HK-2 (cell line): ENCODE measurements at regions not wholly inside any gene's neighbourhood (a gene's known extent, or its start where the extent isn't known, plus 50 kb on each side); places are given as distances from the start of the nearest gene placed in this dataset.

Experiments used
- DNase-seq: peaks from one replicate; pipeline ENCODE4 v3.0.0-alpha.2; 2018; ENCODE audit not compliant: unreplicated experiment

DNA sequence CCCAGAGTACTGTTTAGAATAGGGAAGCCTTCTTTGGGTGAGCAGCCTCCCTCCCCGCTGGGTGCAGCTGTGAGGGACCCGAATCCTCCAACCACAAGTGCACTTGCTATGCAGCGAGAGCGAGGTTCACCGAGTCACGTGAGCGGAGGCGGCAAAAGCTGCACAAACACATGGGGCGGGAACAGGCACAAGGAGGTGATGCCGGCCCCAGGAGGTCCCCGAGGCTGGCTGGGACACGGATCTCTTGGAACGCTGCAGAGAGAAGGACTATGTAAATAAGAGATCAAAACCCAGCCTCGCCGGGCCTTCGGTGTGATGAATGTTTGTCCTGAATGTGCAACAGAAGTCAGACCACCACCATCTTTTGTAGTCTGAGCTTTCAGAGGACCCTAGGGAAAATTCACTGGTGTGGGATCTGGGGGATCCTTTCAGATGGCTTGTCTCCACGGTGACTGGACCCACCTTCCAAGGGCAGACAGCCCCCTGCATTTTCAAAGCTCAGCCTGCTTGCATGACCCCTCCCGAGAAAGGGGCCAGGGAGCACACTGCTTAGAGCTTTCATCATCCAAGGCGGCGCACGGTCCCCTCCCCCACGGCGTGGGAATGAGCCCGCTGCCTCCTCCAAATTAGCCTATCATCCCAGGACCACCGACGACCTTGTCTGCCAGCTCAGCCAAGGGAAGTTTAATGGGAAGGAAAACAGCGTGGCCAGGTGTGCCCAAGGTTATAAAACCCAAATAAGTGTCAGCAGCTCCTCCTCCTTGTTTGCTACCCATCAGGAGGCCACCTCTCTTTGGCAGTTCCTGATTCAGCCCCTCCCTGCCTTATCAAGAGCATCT, 327.7 kb downstream of the CXCL12 start:
- DNase-seq: no peak

DNA sequence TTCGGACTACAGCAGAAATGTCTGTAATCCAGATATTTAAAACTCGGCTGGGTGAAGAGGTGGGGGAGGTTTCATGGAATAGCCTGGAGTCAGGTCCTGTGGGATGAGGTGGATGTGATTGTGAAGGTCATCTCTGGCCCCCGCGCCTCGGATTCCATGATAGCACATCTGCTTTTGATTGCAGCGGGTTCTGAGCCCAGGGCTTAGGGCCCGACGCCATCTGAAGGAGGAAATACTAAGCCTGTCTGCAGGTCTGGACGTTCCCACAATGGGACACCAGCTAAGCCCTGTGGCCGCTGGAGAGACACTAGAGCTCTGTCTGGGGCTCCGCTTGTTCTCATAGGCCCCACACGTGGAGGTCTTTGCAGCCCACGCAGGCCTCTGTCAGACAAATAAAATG, 328.7 kb downstream of the CXCL12 start:
- DNase-seq: no peak

DNA sequence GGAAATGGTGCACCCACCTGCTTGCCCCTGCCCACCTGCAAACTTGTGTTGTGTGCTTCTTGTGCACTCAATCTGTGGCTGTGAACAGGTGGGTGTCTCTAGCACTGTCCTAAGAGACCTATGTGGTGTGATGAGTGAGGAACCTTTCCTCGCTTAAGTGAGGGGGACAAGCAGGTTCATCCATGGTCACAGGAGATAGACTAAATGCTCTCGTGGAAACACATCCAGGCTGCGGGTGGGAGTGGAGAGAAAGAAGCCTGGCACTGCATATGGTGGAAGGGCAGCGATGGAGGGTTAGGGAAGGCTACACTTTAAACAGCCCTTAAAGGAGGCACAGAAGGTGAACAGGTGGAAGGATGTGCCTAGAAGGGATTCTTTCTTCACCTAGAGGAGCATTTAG, 330.9 kb downstream of the CXCL12 start:
- DNase-seq: no peak

DNA sequence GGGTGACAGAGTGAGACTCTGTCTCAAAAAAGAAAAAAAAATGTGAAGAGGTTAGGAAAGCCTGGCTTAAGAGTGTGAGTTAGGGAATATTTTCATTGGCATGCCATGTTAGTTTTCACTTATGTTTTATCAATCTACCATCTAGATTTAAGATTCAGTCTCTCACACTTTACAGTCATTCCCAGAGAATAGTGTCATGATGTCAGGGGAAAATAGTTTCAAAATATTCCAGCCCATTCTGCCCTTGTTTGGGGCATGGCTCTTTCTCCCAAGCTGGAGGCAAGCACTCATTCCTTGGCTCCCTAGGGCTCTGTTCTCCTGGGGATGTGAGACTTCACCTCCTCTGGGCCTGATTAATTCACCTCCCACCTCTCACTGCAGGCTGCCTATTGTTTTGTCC, 331.5 kb downstream of the CXCL12 start:
- DNase-seq: no peak

DNA sequence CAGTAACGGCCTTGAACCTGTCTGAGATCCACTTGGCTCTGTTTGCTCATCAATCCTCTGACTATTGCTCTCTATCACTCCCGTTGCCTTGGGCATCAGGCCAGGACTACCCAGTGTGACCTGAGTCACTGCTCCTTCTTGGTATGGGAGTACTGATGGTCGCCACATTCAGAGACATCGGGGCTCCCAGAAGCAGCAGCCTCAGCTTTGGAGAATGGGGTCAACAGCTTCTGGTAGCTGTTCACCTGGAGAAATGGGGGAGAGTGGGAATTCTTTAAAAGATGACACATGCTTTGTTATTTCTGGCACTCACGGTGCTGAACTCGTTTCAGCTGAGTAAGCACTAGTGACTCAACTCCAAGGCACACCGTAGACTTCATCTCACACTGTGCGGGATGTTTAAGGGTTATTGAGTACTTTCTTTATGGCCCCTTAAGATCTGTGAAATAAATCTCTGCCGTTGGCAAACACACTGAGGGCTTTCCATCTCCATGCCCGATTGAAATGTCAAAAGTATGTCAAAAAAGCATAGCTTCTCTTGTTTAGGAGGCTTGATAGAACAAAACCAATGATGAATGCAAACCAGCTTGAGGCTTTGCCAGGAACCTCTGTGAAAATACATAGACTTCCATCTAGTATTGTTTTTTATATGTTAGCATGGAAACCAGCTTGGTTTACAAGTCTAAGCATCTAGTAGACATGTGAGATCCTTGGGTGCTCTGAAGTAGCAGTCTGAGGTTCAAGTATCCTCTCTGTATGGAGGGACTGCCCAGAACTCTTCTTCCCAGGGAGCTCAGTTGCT, 333.1 kb downstream of the CXCL12 start:
- DNase-seq: peak; percentile 65

DNA sequence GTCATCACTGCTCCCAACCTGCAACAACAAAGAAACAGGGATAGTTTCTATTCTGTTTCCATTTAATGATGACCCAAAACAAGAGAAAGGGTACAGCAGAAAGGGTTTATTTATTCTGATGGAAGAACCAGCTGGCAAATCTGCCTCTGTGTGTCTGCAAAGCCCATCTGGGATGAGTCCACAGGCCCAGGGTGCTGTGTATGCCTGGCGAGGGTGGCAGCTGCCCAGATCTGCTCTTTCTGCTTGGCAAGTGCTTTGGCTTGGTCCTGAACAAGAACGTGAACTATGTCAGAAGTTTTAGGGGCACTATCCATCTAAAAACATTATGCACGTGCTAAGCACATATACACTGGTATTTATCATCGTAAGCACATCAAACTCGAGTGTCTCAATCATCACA, 333.8 kb downstream of the CXCL12 start:
- no peak for DNase-seq

DNA sequence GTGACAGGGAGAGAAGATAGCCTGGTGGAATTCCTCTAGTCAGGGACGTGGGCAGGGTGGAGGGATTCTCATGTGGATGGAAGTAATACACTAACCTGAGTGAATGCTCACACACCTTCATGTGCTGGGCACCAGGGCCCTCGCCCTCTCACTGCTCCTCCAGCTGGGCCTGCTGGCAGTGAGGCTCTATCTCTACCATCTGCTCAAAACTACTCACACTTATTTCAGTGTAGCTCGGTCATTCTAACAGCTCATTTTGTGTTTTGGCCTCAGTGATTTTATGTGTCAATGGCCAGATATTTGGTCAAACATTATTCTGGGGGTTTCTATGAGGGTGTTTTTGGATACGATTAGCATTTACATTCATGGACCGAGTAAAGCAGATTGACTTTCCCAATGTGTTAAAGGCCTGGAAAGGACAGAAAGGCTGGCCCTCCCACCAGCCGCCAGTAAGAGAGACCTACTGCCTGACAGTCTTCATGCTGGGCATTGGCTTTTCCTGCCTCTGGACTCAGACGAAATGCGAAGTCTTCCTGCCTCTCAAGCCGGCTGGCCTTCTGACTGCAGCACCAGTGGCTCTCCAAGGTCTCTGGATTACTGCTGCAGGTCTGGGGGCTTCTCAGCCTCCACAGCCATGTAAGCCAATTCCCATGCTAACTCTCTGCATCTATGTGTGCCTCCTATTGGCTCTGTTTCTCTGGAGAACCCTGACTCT, 335.4 kb downstream of the CXCL12 start:
- no peak for DNase-seq

DNA sequence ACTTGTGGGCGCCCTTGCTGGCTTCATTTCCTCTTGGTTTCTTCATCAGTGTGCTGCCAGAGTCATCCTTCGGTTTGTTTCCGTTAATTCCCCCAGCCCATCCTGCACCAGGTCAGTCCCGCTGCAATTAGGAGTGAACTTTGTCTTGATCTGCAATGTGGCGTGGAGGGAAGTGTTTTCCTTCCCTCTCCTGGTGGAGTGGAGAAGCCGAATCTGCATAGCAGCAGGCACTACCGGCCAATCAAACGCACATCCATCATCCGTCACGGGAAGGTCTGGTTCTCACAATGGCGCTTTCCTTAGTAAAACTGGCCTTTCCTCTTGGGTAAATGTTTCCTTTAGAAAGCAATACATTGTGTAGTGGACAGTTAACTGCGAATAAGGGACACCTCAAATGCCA, 337.5 kb downstream of the CXCL12 start:
- no peak for DNase-seq

DNA sequence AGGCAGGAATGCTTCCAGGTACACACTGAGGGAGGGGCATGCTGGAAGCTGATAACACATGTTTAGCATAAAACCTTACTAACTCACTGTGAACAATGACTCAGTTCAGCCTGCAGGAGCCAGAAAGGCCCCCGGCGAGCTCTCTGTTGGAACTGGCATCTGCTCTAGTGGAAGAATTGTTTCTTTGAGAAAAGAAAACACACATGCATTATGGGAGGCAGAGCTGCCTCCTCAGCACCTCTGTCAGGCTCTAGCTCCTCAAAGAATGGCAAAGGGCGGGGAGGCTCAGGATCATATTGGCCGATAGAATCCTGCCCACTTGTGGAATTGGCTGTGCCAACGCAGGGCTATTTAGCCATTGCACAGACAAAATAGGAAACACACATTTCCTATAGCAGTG, 338.3 kb downstream of the CXCL12 start:
- DNase-seq: no peak

DNA sequence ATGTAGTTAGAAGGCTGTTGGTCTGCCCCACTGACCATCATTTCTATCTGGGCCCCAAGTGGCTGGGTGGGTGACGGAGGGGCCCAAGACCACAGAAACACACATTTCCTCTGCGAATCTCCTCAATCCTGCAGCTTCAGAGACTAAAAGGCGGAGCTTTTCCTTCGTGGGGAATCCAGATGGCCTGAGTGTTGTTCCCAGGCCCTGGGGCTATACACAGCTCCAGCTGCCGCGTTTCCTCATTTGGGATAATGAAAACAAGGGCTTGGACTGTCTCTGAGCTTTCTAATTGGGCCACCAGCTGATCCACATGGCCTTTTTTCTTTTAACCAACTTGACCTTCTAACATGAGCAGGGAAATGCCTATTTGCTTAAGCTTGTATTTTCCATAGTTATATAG, 339.9 kb downstream of the CXCL12 start:
- DNase-seq: no peak

DNA sequence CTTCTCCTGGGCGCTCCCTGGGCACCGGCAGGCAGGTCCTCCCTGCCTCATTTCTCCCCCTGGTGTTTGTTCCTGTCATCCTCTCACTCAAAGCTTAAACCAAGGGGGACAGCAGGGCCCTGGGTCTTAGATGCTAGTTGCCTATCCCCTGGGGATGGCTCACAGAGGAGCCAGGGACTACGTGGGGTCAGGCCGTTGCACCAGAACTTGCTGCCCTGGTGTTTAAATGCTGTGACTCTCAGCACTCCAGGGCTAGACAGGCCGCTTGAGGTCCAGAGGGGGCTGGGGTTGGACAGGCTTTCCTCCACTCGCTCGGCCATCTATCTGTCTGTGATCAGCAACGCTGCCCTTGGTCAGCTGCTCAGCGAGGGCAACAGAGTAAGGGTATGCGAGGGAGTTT, 340.3 kb downstream of the CXCL12 start:
- no peak for DNase-seq

DNA sequence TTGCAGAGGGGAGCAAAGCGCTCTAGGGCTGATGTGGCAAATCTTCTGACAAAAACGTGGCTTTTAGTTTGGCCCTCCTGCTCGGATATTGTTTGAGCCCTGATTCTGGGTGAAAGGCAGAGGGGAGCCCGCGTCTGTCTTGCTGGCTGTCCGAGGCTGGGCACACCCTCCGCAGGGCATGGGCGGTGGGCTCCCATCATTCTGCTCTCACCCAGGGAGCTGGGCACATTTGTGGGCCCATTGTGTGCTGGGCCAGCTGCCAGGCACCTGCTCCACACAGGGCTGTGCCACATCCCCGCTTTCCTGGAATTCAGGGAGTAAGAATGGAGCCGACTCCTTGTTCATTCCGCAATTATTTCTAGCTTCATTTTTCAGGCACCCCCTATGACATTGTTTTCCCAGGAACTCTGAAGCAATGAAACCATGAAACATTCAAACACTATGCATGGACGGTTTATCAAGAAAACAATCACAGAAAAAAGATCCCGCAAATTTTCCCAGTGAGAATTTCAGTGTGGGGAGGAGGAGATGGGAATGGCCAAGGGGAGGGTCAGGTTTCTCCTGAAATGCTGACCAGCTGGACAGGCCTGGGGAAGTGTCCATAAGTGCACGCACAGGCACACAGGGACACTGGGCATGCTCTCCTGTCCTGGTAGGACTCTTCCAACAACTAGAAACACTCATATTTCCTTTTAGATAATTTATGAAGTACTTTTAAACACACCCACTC, 341.1 kb downstream of the CXCL12 start:
- DNase-seq: no peak

DNA sequence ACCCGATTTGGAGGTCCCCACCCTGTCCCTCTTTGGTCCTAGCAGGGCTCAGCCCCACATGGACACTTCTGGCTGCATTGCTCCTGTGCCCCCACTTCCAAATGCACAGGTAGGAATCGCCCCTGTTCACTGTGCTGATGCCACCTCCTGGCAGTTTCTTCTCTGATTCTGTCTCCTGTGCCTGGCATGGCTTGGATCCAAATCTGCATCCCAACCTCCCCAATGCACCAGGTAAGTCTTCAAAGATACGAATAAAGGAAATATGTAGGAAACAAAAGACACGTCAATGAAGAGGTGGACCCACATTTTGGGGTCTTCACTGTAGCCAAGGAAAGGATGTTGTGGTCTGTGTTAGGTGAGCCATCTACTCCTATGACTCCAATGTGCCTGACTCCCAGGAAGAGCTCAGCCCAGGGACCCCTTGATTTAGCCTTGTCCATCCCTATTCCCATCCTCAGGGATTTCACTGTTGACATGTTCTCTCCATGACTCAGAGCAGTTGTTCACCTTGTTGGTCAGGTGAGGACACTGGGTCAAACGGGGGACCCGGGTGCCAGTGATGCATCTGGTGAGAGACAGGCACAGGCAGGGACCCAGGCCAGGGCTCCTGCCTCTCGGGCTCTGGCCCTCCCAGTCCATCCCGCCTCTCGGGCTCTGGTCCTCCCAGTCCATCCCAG, 341.8 kb downstream of the CXCL12 start:
- no peak for DNase-seq

DNA sequence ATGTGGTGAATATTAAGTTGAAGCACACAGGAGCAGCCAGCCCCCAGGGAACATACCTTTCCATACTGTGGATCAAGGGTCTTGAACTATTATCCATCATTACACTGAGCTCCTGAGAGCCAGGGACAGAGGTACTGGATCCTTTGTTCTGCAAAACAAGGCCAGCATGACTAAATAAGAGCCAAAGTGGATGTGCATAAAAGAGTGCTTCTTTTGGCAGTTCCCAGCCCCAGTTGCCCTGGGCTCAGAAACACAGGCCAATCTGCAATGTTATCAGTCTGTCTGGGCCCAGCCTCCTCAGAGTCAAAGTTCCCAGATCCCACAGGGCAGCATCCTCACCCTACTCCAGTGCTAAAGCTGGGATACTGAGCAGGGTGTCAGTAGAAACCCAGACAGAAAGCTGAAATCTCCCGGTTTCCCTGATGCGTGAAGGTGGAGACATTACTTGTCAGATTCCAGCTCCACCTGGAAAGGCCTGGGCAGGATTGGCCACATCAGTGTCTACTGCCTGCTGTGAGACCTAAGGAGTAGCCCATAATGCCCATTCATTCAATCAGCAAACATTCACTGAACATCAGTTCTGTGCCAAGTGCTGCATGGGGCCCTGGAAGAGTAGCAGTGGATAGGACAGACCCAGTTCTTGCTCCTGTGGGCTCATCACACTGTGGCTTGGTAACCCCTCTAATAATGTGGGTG, 342.7 kb downstream of the CXCL12 start:
- DNase-seq: no peak

DNA sequence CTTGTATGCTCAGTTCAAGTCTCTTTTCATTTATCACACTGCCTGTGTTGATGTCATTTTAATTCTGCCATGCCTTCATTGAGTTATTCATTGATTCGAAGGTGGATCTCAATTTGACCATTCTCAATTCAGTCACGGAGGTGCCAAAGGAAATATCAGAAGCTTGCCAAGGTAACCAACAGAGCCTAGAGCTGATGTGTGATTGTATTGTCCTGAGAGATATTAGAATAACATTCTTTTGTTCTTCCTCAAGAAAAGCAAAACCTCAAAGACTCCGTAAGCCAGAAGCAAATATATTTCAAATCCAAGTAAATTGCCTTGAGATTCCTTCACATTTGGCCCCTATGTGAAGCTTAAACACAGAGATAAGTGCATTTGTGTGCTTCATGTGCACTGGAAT, 345.3 kb downstream of the CXCL12 start:
- no peak for DNase-seq

DNA sequence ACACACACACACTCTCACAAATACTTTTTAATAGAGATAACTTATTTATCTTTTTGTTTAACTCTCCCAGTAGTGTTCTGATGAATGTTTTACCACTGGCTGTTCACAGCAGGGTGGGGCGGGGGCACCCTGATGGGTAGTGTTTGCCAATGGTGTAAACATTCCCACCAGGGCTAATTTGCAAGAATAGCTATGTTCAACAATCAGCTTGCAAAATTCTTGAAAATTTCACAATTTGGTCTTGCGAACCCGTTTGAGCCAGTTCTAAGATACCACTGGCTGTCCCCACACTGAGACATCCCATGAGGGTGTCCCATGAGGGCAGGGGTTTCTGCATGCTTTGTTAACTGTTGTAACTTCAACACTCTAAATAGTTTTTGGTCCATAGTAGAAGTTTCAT, 348.5 kb downstream of the CXCL12 start:
- no peak for DNase-seq

DNA sequence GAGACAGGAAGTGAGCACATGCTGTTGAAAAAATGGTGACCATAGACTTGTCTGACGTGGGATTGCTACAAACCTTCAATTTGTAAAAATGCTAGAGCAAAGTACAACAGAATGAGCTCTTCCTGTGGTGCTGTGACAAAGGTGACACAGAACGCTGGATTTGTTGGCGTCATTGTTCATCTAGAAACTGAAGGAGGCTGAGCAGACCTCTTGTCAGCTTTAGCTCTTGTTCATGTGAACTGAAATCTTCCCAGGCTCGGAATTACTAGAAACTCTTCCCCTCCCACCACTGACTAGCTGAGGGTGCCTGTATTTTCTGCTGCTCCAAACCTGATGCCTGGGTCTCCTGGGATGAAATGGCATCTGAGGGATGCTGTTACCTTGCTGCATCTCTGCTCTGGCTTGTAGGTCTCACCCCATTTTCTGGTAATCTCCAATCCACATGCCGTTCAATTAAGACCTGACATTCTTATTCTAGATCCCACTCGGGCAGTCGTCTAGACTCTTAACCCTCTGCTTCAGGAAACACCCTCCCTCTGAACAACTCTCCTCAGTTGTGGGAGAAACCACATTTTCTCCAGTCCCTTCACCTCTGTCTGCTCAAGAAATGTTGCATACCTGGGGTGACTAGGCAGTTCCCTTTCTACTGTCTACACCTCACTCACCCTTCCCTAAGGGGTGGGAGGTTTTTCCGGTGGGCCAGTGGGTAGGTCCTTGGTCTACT, 349.3 kb downstream of the CXCL12 start:
- no peak for DNase-seq

DNA sequence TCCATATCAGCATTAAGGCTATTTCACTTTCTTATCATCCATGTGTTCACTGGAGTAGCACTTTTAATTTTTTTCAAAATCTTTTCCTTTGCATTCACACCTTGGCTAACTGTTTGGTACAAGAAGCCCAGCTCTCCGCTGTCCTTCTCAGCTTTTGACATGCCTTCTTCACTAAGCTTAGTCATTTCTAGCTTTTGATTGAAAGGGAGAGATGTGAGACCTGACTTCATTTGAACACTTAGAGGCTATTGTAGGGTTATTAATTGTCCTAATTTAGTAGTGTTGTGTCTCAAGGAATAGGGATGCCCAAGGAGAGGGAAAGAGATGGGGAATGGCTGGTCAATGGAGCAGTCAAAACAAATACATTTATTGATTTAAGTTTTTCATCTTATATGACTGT, 350.0 kb downstream of the CXCL12 start:
- DNase-seq: no peak

DNA sequence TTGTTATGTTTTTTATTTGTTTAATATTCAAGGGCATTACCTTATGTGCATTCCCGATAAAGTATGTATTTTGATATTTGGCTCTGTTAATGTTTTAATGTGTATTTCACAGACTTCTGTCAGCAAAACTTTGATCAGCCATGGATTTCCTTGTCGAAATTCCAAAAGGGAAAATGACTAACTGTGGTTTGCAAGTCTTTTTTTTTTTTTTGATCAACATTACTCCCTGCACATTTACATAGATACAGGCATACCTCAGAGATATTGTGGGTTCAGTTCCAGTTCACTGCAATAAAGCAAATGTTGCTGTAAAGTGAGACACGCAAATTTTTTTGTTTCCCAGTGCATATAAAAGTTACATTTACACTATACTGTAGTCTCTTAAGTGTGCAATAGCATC, 351.9 kb downstream of the CXCL12 start:
- no peak for DNase-seq

DNA sequence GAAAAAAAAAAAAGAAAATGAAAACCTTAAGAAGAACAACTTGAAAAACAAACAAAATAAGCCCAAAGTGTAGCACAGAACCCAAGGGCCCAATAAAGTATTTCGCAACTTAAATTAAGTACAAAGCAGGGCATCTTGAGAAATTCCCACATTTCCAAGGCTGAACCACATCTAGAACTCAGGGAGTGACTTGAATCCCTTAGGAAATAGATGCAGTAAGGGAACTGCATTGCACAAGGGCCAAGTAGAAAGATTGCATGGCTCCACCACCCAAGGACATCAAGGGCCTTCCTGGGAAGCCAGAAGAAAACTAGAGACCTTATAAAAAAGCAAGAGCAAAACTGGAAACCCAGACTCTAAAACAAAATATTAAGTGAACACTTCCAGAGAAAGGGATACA, 352.7 kb downstream of the CXCL12 start:
- no peak for DNase-seq
